ENCODE measurements at regions not wholly inside any gene's neighbourhood (a gene's known extent, or its start where the extent isn't known, plus 50 kb on each side); places are given as distances from the start of the nearest gene placed in this dataset.

GRCh38 chr16:51407199-51407598 is 256.1 kb upstream of the SALL1 start:
- no CpG with 5 or more reads among the region's 4 CpGs for WGBS (ENCODE audit: insufficient coverage)
- Histone ChIP-seq H3K4me1 (ENCODE audit: control insufficient read depth in 1 of 2, extremely low read depth in 1 of 2, insufficient read depth in 2 of 2, low read length in 2 of 2) (no peaks in the 10 kb centered on the region), H3K27me3 (replicated peaks in 1 of 2; ENCODE audit: control insufficient read depth in 2 of 2, extremely low read depth in 1 of 2, insufficient read depth in 2 of 2, low read length in 1 of 2) (no peaks in the 10 kb centered on the region), H3K36me3 (ENCODE audit: control insufficient read depth in 2 of 2, extremely low read depth in 1 of 2, insufficient read depth in 1 of 2, low read length in 1 of 2) (no peaks in the 10 kb centered on the region), H3K9me3 (no peaks in the 10 kb centered on the region), H3K27ac (ENCODE audit: low read length) (no peak overlapping the region), H3K4me3 (ENCODE audit: control insufficient read depth in 1 of 2, extremely low read depth in 1 of 2, low read length in 1 of 2) (no peak overlapping the region)
- no peak overlapping the region for H3K27ac Mint-ChIP-seq
- ChIA-PET CTCF (no interaction called here), POLR2A (no interaction called here)
- H3K36me3 Mint-ChIP-seq: no peaks in the 10 kb centered on the region
- H3K27me3 Mint-ChIP-seq: no peaks in the 10 kb centered on the region
- H3K4me1 Mint-ChIP-seq: no peaks in the 10 kb centered on the region
- DNase-seq (no peak), ATAC-seq (replicated peaks in 1 of 4) (no peak)
- H3K9me3 Mint-ChIP-seq: peaks cover 13 to 17% (median 17%) of the 10 kb centered on the region in 3 donors
- H3K4me3 Mint-ChIP-seq: no peak overlapping the region

- ATAC-seq (replicated peaks in 1 of 4) (no peak), DNase-seq (no peak)
- no peak overlapping the region for H3K4me3 Mint-ChIP-seq
- WGBS (ENCODE audit: insufficient coverage): no CpG with 5 or more reads among the region's 2 CpGs
- peaks cover 8 to 29% (median 19%) of the 10 kb centered on the region in 3 donors for H3K9me3 Mint-ChIP-seq
- Histone ChIP-seq H3K4me3 (ENCODE audit: control insufficient read depth in 1 of 2, extremely low read depth in 1 of 2, low read length in 1 of 2) (no peak overlapping the region), H3K27ac (ENCODE audit: low read length) (no peak overlapping the region), H3K9me3 (no peaks in the 10 kb centered on the region), H3K36me3 (ENCODE audit: control insufficient read depth in 2 of 2, extremely low read depth in 1 of 2, insufficient read depth in 1 of 2, low read length in 1 of 2) (no peaks in the 10 kb centered on the region), H3K27me3 (replicated peaks in 1 of 2; ENCODE audit: control insufficient read depth in 2 of 2, extremely low read depth in 1 of 2, insufficient read depth in 2 of 2, low read length in 1 of 2) (no peaks in the 10 kb centered on the region), H3K4me1 (ENCODE audit: control insufficient read depth in 1 of 2, extremely low read depth in 1 of 2, insufficient read depth in 2 of 2, low read length in 2 of 2) (no peaks in the 10 kb centered on the region)
- no peaks in the 10 kb centered on the region for H3K4me1 Mint-ChIP-seq
- H3K27me3 Mint-ChIP-seq: no peaks in the 10 kb centered on the region
- ChIA-PET POLR2A (interaction anchor here in 1 of 2 donors (0.6 kb wide), 1 partner anchor 11 kb away, joined by 4 read pairs; no protein-coding TSS in a partner anchor), CTCF (no interaction called here)
- H3K27ac Mint-ChIP-seq: no peak overlapping the region
- H3K36me3 Mint-ChIP-seq: no peaks in the 10 kb centered on the region
These were observed 254.3 kb upstream of the SALL1 start for GRCh38 chr16:51405361-51405760.

- H3K9me3 ChIP-seq: no peaks in the 10 kb centered on the region
- WGBS (ENCODE audit: insufficient coverage): no CpG with 5 or more reads among the region's 1 CpG
- DNase-seq (no peak), ATAC-seq (replicated peaks in 1 of 4) (no peak)
- H3K4me3 ChIP-seq (ENCODE audit: control insufficient read depth in 1 of 2, extremely low read depth in 1 of 2, low read length in 1 of 2): no peak overlapping the region
- no peak overlapping the region for H3K27ac Mint-ChIP-seq
- no peaks in the 10 kb centered on the region for H3K4me1 Mint-ChIP-seq
- H3K27ac ChIP-seq (ENCODE audit: low read length): no peak overlapping the region
- no peaks in the 10 kb centered on the region for H3K4me1 ChIP-seq (ENCODE audit: control insufficient read depth in 1 of 2, extremely low read depth in 1 of 2, insufficient read depth in 2 of 2, low read length in 2 of 2)
- no peaks in the 10 kb centered on the region for H3K27me3 Mint-ChIP-seq
- H3K9me3 Mint-ChIP-seq: peaks cover 7 to 29% (median 24%) of the 10 kb centered on the region in 3 donors
- no peaks in the 10 kb centered on the region for H3K27me3 ChIP-seq (replicated peaks in 1 of 2; ENCODE audit: control insufficient read depth in 2 of 2, extremely low read depth in 1 of 2, insufficient read depth in 2 of 2, low read length in 1 of 2)
- ChIA-PET CTCF (no interaction called here), POLR2A (no interaction called here)
- no peaks in the 10 kb centered on the region for H3K36me3 Mint-ChIP-seq
- no peak overlapping the region for H3K4me3 Mint-ChIP-seq
- no peaks in the 10 kb centered on the region for H3K36me3 ChIP-seq (ENCODE audit: control insufficient read depth in 2 of 2, extremely low read depth in 1 of 2, insufficient read depth in 1 of 2, low read length in 1 of 2)
These were observed 253.3 kb upstream of the SALL1 start for GRCh38 chr16:51404386-51404785.

- H3K36me3 ChIP-seq (ENCODE audit: control insufficient read depth in 2 of 2, extremely low read depth in 1 of 2, insufficient read depth in 1 of 2, low read length in 1 of 2): no peaks in the 10 kb centered on the region
- no peaks in the 10 kb centered on the region for H3K4me1 ChIP-seq (ENCODE audit: control insufficient read depth in 1 of 2, extremely low read depth in 1 of 2, insufficient read depth in 2 of 2, low read length in 2 of 2)
- peaks cover 7 to 33% (median 24%) of the 10 kb centered on the region in 3 donors for H3K9me3 Mint-ChIP-seq
- H3K4me1 Mint-ChIP-seq: no peaks in the 10 kb centered on the region
- H3K36me3 Mint-ChIP-seq: no peaks in the 10 kb centered on the region
- H3K27ac Mint-ChIP-seq: no peak overlapping the region
- WGBS (ENCODE audit: insufficient coverage): no CpG with 5 or more reads among the region's 3 CpGs
- POLR2A ChIA-PET: no interaction called here
- no peak overlapping the region for H3K4me3 Mint-ChIP-seq
- ATAC-seq (replicated peaks in 1 of 4) (no peak), DNase-seq (no peak)
- H3K27me3 ChIP-seq (replicated peaks in 1 of 2; ENCODE audit: control insufficient read depth in 2 of 2, extremely low read depth in 1 of 2, insufficient read depth in 2 of 2, low read length in 1 of 2): no peaks in the 10 kb centered on the region
- CTCF ChIA-PET: no interaction called here
- H3K27ac ChIP-seq (ENCODE audit: low read length): no peak overlapping the region
- H3K4me3 ChIP-seq (ENCODE audit: control insufficient read depth in 1 of 2, extremely low read depth in 1 of 2, low read length in 1 of 2): no peak overlapping the region
- H3K27me3 Mint-ChIP-seq: no peaks in the 10 kb centered on the region
- no peaks in the 10 kb centered on the region for H3K9me3 ChIP-seq
These were observed 251.7 kb upstream of the SALL1 start for GRCh38 chr16:51402785-51403184.

- H3K27me3 Mint-ChIP-seq: no peaks in the 10 kb centered on the region
- Histone ChIP-seq H3K4me3 (ENCODE audit: control insufficient read depth in 1 of 2, extremely low read depth in 1 of 2, low read length in 1 of 2) (no peak overlapping the region), H3K4me1 (ENCODE audit: control insufficient read depth in 1 of 2, extremely low read depth in 1 of 2, insufficient read depth in 2 of 2, low read length in 2 of 2) (no peaks in the 10 kb centered on the region), H3K27me3 (replicated peaks in 1 of 2; ENCODE audit: control insufficient read depth in 2 of 2, extremely low read depth in 1 of 2, insufficient read depth in 2 of 2, low read length in 1 of 2) (no peaks in the 10 kb centered on the region), H3K9me3 (no peaks in the 10 kb centered on the region), H3K36me3 (ENCODE audit: control insufficient read depth in 2 of 2, extremely low read depth in 1 of 2, insufficient read depth in 1 of 2, low read length in 1 of 2) (no peaks in the 10 kb centered on the region), H3K27ac (ENCODE audit: low read length) (no peak overlapping the region)
- WGBS (ENCODE audit: insufficient coverage): no CpG with 5 or more reads among the region's 1 CpG
- no peaks in the 10 kb centered on the region for H3K4me1 Mint-ChIP-seq
- H3K4me3 Mint-ChIP-seq: no peak overlapping the region
- H3K9me3 Mint-ChIP-seq: peaks cover 7 to 35% (median 24%) of the 10 kb centered on the region in 3 donors
- H3K27ac Mint-ChIP-seq: no peak overlapping the region
- ChIA-PET CTCF (no interaction called here), POLR2A (no interaction called here)
- no peak for DNase-seq
- no peak for ATAC-seq (replicated peaks in 1 of 4)
- H3K36me3 Mint-ChIP-seq: no peaks in the 10 kb centered on the region
These were observed 251.2 kb upstream of the SALL1 start for GRCh38 chr16:51402298-51402697.

GRCh38 chr16:51401673-51402072 is 250.6 kb upstream of the SALL1 start:
- Mint-ChIP-seq H3K27me3 (no peaks in the 10 kb centered on the region), H3K4me1 (no peaks in the 10 kb centered on the region), H3K4me3 (no peak overlapping the region), H3K27ac (no peak overlapping the region), H3K36me3 (no peaks in the 10 kb centered on the region), H3K9me3 (peaks cover 7 to 35% (median 24%) of the 10 kb centered on the region in 3 donors)
- Histone ChIP-seq H3K36me3 (ENCODE audit: control insufficient read depth in 2 of 2, extremely low read depth in 1 of 2, insufficient read depth in 1 of 2, low read length in 1 of 2) (no peaks in the 10 kb centered on the region), H3K4me1 (ENCODE audit: control insufficient read depth in 1 of 2, extremely low read depth in 1 of 2, insufficient read depth in 2 of 2, low read length in 2 of 2) (no peaks in the 10 kb centered on the region), H3K4me3 (ENCODE audit: control insufficient read depth in 1 of 2, extremely low read depth in 1 of 2, low read length in 1 of 2) (no peak overlapping the region), H3K27ac (ENCODE audit: low read length) (no peak overlapping the region), H3K9me3 (no peaks in the 10 kb centered on the region), H3K27me3 (replicated peaks in 1 of 2; ENCODE audit: control insufficient read depth in 2 of 2, extremely low read depth in 1 of 2, insufficient read depth in 2 of 2, low read length in 1 of 2) (no peaks in the 10 kb centered on the region)
- ATAC-seq (replicated peaks in 1 of 4) (no peak), DNase-seq (no peak)
- CTCF ChIA-PET: no interaction called here
- POLR2A ChIA-PET: no interaction called here
- WGBS (ENCODE audit: insufficient coverage): 70% methylated on average over 1 of the region's 2 CpGs

- no peak overlapping the region for H3K4me3 Mint-ChIP-seq
- H3K36me3 Mint-ChIP-seq: no peaks in the 10 kb centered on the region
- no peak overlapping the region for H3K27ac Mint-ChIP-seq
- no peak for DNase-seq
- no peaks in the 10 kb centered on the region for H3K27me3 Mint-ChIP-seq
- Histone ChIP-seq H3K27ac (ENCODE audit: low read length) (no peak overlapping the region), H3K9me3 (no peaks in the 10 kb centered on the region), H3K4me3 (ENCODE audit: control insufficient read depth in 1 of 2, extremely low read depth in 1 of 2, low read length in 1 of 2) (no peak overlapping the region), H3K4me1 (ENCODE audit: control insufficient read depth in 1 of 2, extremely low read depth in 1 of 2, insufficient read depth in 2 of 2, low read length in 2 of 2) (no peaks in the 10 kb centered on the region), H3K36me3 (ENCODE audit: control insufficient read depth in 2 of 2, extremely low read depth in 1 of 2, insufficient read depth in 1 of 2, low read length in 1 of 2) (no peaks in the 10 kb centered on the region), H3K27me3 (replicated peaks in 1 of 2; ENCODE audit: control insufficient read depth in 2 of 2, extremely low read depth in 1 of 2, insufficient read depth in 2 of 2, low read length in 1 of 2) (no peaks in the 10 kb centered on the region)
- peaks cover 7 to 34% (median 18%) of the 10 kb centered on the region in 3 donors for H3K9me3 Mint-ChIP-seq
- H3K4me1 Mint-ChIP-seq: no peaks in the 10 kb centered on the region
- ChIA-PET CTCF (no interaction called here), POLR2A (no interaction called here)
- WGBS (ENCODE audit: insufficient coverage): 80% methylated on average over 2 of the region's 5 CpGs
- no peak for ATAC-seq (replicated peaks in 1 of 4)
These were observed 249.0 kb upstream of the SALL1 start for GRCh38 chr16:51399908-51400670.
